OCI-LY7 (cell line): ENCODE measurements at regions not wholly inside any gene's neighbourhood (a gene's known extent, or its start where the extent isn't known, plus 50 kb on each side); places are given as distances from the start of the nearest gene placed in this dataset.

ENCODE experiments used
- BruUV-seq: library from RNA; stranded (reverse); fragments of 400-500 nt; replicated peaks from 2 replicates; lab custom pipeline; 2021; lab: Mats Ljungman, UMichigan
- CTCF ChIA-PET: fragments of 300-600 bp; sonication (Branson Sonifier 250); formaldehyde crosslinking; loops from one replicate; lab custom pipeline; 2022; ENCODE audit warnings: antibody characterized with exemption; ENCODE audit not compliant: unreplicated experiment; lab: Charles Lee
- POLR2A ChIA-PET: fragments of 300-600 bp; sonication (Branson Sonifier 250); formaldehyde crosslinking; loops from one replicate; lab custom pipeline; 2022; ENCODE audit warnings: antibody characterized with exemption; lab: Charles Lee
- DNase-seq: peaks from one replicate; pipeline ENCODE4 v3.0.0-alpha.2; 2015; ENCODE audit warnings: low spot score
- H2AFZ ChIP-seq: fragments of 200-600 bp; sonication (generic), shearing (Covaris generic); 2 replicates; pipeline ENCODE4 v1.6.1; 2014; ENCODE audit warnings: mild to moderate bottlenecking, antibody characterized with exemption, low read length, moderate library complexity
- H3K27ac ChIP-seq: fragments of 200-600 bp; sonication (generic); 2 replicates; pipeline ENCODE4 v1.5.1; 2014; ENCODE audit warnings: mixed run types, low read depth, mild to moderate bottlenecking, moderate library complexity, low read length, inconsistent platforms; ENCODE audit not compliant: poor library complexity, severe bottlenecking
- H3K36me3 ChIP-seq: fragments of 200-600 bp; sonication (generic); 2 replicates; pipeline ENCODE4 v1.6.1; 2014; ENCODE audit warnings: mild to moderate bottlenecking, antibody characterized with exemption, low read length, moderate library complexity, mixed read lengths; ENCODE audit not compliant: insufficient read depth
- H3K4me1 ChIP-seq: fragments of 200-600 bp; sonication (generic); 2 replicates; pipeline ENCODE4 v1.5.1; 2014; ENCODE audit warnings: mild to moderate bottlenecking, low read length; ENCODE audit not compliant: insufficient read depth, poor library complexity, severe bottlenecking
- H3K4me2 ChIP-seq: fragments of 200-600 bp; sonication (generic); 2 replicates; pipeline ENCODE4 v1.6.1; 2014; ENCODE audit warnings: mild to moderate bottlenecking, low read length
- H3K4me3 ChIP-seq: fragments of 200-600 bp; sonication (generic); 2 replicates; pipeline ENCODE4 v1.5.1; 2014; ENCODE audit warnings: mild to moderate bottlenecking, low read depth, low read length; ENCODE audit not compliant: poor library complexity, severe bottlenecking
- H3K79me2 ChIP-seq: fragments of 200-600 bp; sonication (generic); 2 replicates; pipeline ENCODE4 v1.6.1; 2016; ENCODE audit warnings: low read depth, mild to moderate bottlenecking, low read length, moderate library complexity, mixed read lengths; ENCODE audit not compliant: insufficient read depth
- H3K9me2 ChIP-seq: fragments of 200-600 bp; sonication (generic); 2 replicates; pipeline ENCODE4 v1.6.1; 2016; ENCODE audit warnings: mild to moderate bottlenecking, low read length, mixed read lengths; ENCODE audit not compliant: insufficient read depth
- H3K9me3 ChIP-seq: fragments of 200-600 bp; sonication (generic); 2 replicates; pipeline ENCODE4 v1.6.1; 2014; ENCODE audit warnings: mild to moderate bottlenecking, mixed run types, low read length, mixed read lengths
- H4K20me1 ChIP-seq: fragments of 200-600 bp; sonication (generic); 2 replicates; pipeline ENCODE4 v1.6.1; 2014; ENCODE audit warnings: mild to moderate bottlenecking, antibody characterized with exemption, low read length, moderate library complexity, mixed read lengths; ENCODE audit not compliant: insufficient read depth
- CTCF ChIP-seq: fragments of 200-600 bp; sonication (generic); conservative IDR thresholded peaks from 2 replicates; pipeline ENCODE4 v1.5.1; 2014; ENCODE audit warnings: mild to moderate bottlenecking, antibody characterized with exemption, low read length, moderate library complexity, mixed read lengths
- EZH2phosphoT487 ChIP-seq: fragments of 200-600 bp; sonication (generic); IDR thresholded peaks from 2 replicates; pipeline ENCODE4 v1.6.1; 2018; ENCODE audit warnings: low read depth, borderline replicate concordance, mild to moderate bottlenecking, mixed run types, antibody characterized with exemption, low read length, moderate library complexity, mixed read lengths
- intact Hi-C: fragments of 100-400 bp; cut with micrococcal nuclease; formaldehyde crosslinking; loops from one replicate; pipeline ENCODE4 v1.10.0; 2022; ENCODE audit not compliant: unreplicated experiment

DNA sequence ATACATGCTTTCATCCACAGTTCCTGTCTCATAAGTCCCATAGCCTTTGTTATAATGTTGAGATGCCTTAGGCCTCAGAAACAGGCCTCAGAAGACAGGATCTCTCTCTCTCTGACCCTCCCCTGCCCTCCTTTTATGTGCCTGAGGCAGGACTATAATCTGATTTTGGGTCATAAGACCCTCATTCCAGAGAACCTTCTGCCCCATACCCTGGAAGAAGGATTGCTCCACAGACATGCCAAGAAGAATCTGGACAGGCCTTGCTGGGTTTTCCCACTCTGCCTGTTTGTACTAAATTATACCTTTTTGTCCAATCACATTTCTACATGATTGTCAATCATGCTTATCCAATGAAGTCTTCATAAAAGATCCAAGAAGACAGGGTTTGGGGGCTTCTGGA is 57.2 kb upstream of the MME start:
- H3K4me1 ChIP-seq, result peaks cover 8% of the 10 kb centered on the region
- no peaks in the 10 kb centered on the region for H3K9me3 ChIP-seq
- H3K4me2 ChIP-seq, result no peak overlapping the region
- TF ChIP-seq EZH2phosphoT487 (no peak), CTCF (no peak)
- BruUV-seq, result no TSS peak
- intact Hi-C loops, result no loop called here
- no peak overlapping the region for H3K4me3 ChIP-seq
- DNase-seq, result no peak
- ChIA-PET CTCF (no interaction called here), POLR2A (no interaction called here)
- no peaks in the 10 kb centered on the region for H3K36me3 ChIP-seq
- H4K20me1 ChIP-seq, result no peaks in the 10 kb centered on the region
- H3K79me2 ChIP-seq, result no peaks in the 10 kb centered on the region
- H2AFZ ChIP-seq, result no peak overlapping the region
- H3K27ac ChIP-seq, result no peak overlapping the region
- H3K9me2 ChIP-seq, result no peaks in the 10 kb centered on the region

DNA sequence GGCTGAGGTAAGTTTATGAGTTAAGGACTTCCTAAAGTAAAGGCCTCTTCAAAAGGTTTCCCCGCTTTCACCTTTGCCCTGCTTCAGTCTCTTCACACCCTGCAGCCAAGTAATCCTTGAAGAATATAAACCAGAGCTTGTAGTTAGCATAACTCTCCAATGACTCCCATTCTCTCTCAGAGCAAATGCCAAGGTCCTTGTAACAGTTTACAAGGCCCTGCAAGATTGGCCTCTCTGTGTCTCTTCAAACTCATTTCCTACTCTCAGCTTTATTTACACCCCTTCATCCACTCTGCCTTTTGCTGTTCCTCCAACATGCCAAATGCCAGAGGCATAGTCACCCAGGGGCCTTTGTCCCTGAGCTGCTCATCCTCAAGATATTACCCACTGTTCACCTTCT is 60.5 kb upstream of the MME start:
- no TSS peak for BruUV-seq
- no peaks in the 10 kb centered on the region for H3K9me2 ChIP-seq
- POLR2A ChIA-PET, result no interaction called here

More for the DNA sequence above, 60.5 kb upstream of the MME start:
- H3K4me3 ChIP-seq, result no peak overlapping the region
- intact Hi-C loops, result no loop called here
- H2AFZ ChIP-seq, result peak overlapping the region; percentile 78; the same call in 1 of the 2 replicates
- no peak overlapping the region for H3K27ac ChIP-seq
- H3K36me3 ChIP-seq, result no peaks in the 10 kb centered on the region
- CTCF ChIA-PET, result no interaction called here
- H3K4me1 ChIP-seq, result peaks cover 16% of the 10 kb centered on the region
- DNase-seq, result no peak
- H4K20me1 ChIP-seq, result no peaks in the 10 kb centered on the region
- H3K79me2 ChIP-seq, result no peaks in the 10 kb centered on the region
- no peaks in the 10 kb centered on the region for H3K9me3 ChIP-seq
- TF ChIP-seq CTCF (no peak), EZH2phosphoT487 (no peak)
- no peak overlapping the region for H3K4me2 ChIP-seq
